SH-SY5Y (cell line): ENCODE measurements at regions not wholly inside any gene's neighbourhood (a gene's known extent, or its start where the extent isn't known, plus 50 kb on each side); places are given as distances from the start of the nearest gene placed in this dataset.
A peak's percentile ranks its signal among the peaks of the same experiment; 100 is the strongest.

Source experiments
- GATA2 ChIP-seq: IDR thresholded peaks from 2 replicates; pipeline ENCODE4 v1.6.1; 2011; ENCODE audit warnings: mild to moderate bottlenecking, low read depth, low read length
- GATA3 ChIP-seq: IDR thresholded peaks from 2 replicates; pipeline ENCODE4 v1.6.1; 2011; ENCODE audit warnings: low read depth, mild to moderate bottlenecking, low read length, moderate library complexity

- TF ChIP-seq GATA3: no peak
- TF ChIP-seq GATA2: 0 out of 2 replicates have a peak, but pooled peaks have one; percentile 12
Observed at GRCh38 chr18:51614033-51614432, 416.6 kb upstream of the MEX3C start.
